NCI-H2171 (cell line): ENCODE measurements at regions not wholly inside any gene's neighbourhood (a gene's known extent, or its start where the extent isn't known, plus 50 kb on each side); places are given as distances from the start of the nearest gene placed in this dataset.

Source experiments
- DNase-seq: peaks from one replicate; lab custom pipeline; 2025; lab: John Stamatoyannopoulos, UW

- no peak for DNase-seq
Measured at GRCh38 chr5:33254579-33254978, 186.2 kb upstream of the TARS1 start.

DNA sequence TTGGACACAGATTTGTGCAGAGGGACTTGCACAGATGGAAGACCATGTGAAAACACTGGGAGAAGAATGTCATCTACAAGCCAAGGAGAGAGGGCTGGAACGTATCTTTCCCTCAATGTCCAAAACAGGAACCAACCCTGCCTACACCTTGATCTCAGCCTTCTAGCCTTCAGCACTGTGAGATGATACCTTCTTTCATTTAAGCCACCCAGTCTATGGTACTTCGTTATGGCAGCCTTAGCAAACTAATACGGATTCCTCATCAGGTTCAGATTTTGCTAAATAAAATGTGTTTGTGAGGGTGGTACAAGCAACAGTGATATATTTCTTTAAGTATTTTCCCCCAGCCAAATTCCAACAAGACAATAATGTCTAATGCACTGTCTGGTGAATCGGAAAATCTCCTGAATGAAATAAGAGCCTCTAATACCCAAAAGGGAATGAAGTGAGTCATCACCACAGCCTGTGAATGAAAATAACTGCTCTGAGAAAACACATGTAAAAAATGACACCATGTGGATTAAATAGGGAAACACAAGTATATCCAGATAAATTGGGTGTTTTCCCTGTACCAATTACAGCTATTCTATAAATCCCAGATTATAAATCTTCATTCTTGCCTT, 182.8 kb upstream of the TARS1 start:
- no peak for DNase-seq

DNA sequence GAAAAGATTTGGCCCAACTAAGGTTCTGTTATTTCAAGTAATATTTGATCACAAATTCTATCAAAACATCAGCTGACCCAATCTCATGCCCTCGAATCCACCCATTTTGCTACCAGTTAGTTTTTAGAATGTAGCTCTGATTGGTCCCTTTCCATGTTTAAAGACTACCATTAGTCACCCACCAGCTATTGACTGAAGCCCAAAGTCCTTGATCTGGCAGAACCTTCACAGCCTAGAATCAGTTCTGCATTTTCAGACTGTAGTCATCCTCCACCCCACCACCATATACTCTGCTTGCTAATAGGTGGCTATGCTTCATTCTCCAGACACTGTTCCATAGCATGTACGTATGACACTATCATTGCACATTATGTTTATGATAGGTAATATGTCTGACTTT, 182.2 kb upstream of the TARS1 start:
- DNase-seq = no peak

GRCh38 chr5:33260098-33260497, 180.7 kb upstream of the TARS1 start:
- no peak for DNase-seq

GRCh38 chr5:33261305-33261704, 179.5 kb upstream of the TARS1 start:
- DNase-seq = no peak

- no peak for DNase-seq
Measured at GRCh38 chr5:33261747-33262146, 179.0 kb upstream of the TARS1 start.

- no peak for DNase-seq
Measured at GRCh38 chr5:33267801-33268200, 173.0 kb upstream of the TARS1 start.

DNA sequence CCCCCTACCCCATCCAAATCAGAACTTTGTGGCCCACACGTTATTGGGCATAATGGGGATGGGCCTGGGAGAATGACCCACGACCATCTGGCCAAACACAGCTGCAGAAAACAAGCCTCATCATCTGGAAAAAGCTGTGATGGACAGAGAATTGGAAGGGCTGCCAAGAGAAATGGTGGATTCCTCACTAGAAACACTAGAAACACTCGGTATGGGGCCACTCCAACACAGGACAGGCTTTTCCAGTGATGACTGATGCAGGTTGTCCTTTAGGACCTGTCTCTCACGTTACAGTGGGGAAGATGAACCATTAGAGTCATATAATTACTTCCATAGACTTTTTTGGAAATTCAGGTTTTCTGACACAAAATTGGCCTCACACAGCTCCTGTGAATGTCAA, 172.4 kb upstream of the TARS1 start:
- DNase-seq = no peak

GRCh38 chr5:33270671-33271070, 170.1 kb upstream of the TARS1 start:
- DNase-seq = no peak

GRCh38 chr5:33271606-33272005, 169.2 kb upstream of the TARS1 start:
- DNase-seq = no peak

GRCh38 chr5:33272288-33272687, 168.5 kb upstream of the TARS1 start:
- DNase-seq = no peak

- DNase-seq = no peak
Measured at GRCh38 chr5:33273985-33274384, 166.8 kb upstream of the TARS1 start.

DNA sequence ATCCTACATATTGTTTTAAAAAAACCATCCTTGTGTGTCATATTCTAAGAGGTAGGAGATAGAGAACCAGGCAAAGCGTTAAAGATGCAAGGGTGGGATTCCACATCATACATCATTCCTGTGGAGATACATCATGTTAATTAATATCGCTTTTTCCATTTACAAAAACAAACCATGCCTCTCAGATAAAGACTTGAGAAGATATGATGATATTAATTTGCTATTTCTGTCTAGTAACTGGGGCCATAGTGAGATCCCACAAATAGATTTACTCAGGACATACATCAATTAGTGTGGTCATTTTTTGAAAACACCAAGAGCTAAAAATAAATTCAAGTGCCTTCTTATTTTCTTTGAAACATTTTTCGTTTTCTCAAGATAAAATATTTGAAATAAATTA, 165.4 kb upstream of the TARS1 start:
- no peak for DNase-seq

DNA sequence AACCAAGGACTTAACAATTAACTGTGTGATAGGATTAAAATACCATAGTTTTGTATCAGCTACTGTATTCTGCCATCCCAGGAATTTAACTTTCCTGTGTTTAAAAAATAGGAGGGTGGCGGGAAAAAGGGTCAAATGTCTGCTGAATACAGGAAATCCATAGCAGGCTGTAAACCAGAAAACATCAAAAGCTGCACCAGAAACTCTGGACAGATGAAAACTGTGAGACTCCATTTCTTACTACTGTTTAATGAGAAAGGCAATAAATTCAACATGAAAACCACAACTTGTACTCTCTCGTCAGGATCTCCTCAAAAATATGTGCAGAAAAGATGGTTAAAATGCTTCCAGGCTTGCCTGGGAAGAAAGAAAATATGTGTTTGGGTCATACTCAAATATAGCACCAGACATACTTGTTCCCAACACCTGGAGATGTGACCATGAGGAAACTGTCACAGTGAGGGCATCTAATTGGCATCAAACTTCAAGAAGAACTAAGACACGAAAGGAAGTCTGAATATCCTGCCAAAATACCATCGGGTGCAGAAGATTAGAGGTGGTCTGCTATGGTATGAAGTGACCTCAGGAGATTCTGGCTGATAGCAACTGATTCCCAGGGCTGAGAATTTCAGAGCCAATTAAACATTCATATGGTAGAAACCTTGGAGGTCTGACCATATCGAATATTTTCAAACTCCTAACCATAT, 164.7 kb upstream of the TARS1 start:
- no peak for DNase-seq

GRCh38 chr5:33276628-33276950, 164.2 kb upstream of the TARS1 start:
- DNase-seq = no peak

- no peak for DNase-seq
Measured at GRCh38 chr5:33277061-33277650, 163.6 kb upstream of the TARS1 start.

- no peak for DNase-seq
Measured at GRCh38 chr5:33281431-33281843, 159.3 kb upstream of the TARS1 start.

DNA sequence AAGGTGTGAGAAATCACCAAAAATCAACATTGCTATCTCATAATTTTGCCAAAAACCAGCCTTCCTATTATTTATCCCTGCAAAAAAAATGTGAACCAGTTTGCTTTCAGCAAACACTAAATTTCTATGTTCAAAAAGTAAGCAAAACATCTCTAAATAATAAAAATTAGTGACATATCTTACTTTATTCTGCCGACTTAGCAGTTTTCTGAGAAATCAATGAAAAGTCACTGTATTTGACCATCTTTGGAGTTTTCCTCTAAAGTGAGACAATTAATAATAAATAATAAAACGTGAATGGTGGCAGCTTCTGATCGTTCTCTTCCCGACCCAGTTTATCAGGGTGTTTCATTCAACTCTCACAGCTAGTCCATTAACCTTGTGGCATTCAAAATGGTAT, 158.6 kb upstream of the TARS1 start:
- no peak for DNase-seq

GRCh38 chr5:33282696-33283095, 158.1 kb upstream of the TARS1 start:
- no peak for DNase-seq

DNA sequence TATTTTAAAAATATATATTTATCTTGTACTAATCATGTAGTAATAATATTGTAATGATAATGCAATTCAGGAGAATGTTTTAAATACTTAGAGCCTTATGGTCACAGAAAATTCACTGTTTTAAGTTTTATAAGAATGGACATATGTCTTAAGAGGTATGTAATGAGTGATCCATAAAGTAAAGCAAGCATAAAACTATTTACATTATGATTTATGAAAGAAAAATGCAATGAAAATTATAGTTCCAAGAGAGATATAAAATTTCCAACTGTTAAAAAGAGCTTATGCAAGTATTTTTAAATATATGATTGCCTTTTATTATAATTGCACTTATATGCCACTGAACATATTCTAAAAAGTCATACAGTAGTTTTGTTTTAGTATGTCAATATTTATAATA, 157.5 kb upstream of the TARS1 start:
- no peak for DNase-seq

DNA sequence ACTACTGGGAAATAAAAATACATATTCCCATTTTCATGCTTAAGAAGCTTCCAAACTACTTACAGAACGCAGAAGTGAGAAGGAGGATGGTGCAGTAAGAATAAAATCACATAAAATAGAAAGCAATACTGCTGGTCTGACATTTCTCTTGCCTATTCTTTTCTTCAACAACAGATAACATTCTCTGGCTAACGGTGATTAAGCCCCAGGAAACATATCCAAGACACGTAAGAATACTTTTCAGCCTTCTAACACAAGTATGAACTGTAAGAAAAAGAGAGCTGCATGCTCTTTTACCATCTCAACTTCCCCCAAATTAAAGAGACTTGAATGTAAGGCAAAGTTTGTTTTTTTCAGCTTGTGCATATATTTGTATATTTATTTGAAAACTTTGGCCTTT, 156.1 kb upstream of the TARS1 start:
- DNase-seq = no peak

- no peak for DNase-seq
Measured at GRCh38 chr5:33287242-33287641, 153.5 kb upstream of the TARS1 start.

DNA sequence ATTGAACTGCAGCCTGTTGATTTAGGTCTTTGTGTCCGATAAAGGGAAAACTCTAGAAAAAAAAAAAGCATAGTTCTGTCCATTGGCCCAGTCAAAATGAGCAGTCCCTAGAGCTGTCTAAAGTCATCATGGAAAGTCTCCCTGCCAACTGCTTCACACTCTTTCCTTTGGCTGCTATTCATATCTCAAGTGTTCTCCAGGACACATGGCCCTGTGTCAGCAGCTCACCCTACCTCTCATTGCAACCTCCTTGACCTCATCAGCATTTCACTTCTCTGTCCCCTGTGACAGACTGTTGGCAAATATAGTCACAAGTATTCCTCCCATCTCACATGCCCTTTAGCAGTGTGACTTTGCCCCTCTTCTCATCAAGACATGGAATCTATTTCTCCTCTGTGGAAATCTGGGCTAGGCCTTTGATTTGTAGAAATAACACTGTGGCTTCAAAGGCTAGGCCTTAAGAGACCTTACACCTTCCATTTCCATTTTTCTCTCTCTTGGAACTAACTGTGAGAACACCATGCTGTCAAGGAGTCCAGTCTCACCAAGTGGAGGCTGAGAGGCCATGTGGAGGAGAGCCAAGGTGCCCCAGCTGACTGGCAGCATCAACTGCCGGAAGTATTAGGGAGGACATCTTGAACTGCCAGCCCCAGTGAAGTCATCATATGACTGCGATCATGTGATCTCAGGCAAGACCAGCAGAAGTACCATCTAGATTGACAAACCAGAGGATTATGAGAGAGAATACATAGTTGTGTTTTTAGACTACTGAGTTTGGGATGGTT, 149.4 kb upstream of the TARS1 start:
- no peak for DNase-seq
